Activated CD8-positive, alpha-beta memory T cell treated with anti-CD3 and anti-CD28 coated beads for 24 hours (primary cell): ENCODE measurements at regions not wholly inside any gene's neighbourhood (a gene's known extent, or its start where the extent isn't known, plus 50 kb on each side); places are given as distances from the start of the nearest gene placed in this dataset.

Experiments
- DNase-seq: peaks from one replicate; pipeline ENCODE4 v3.0.0-alpha.2; 2020

DNA sequence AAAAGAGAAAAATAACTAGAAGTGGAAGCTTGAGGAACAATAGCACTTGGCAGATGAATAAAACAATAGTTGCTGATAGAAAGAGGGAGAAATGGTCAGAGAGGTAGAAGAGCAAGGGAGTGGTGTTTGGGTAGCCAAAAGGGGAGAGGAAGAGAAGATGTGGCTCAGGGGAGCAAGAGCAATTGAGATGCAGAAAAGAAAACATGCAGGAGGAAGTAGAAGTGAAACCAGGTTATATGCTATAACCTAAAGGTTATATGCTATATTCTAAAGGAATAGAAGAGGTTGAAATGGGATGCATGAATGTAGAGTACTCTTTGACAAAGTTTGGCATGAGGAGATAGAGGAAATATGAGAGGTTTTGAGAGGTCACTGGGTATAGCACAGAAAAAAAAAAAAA lies 759.5 kb downstream of the SATB2 start:
- no peak for DNase-seq

DNA sequence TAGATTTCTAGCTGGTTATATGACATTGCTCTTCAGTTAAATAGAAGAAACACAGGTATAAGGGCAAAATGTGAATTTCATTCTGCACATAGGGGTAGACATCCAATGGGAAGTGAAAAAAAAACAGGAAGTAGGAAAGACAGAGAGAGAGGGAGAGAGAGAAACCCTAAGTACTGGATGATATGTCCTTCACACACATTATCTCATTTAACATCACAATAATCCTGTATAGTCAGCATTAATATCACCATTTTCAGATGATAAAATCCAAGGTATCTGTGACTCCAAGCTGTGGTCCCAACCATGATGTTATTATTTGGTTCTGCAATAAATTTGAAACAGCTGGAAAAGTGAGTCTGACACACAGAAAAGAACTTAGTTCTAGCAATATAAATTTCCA lies 759.9 kb downstream of the SATB2 start:
- no peak for DNase-seq

DNA sequence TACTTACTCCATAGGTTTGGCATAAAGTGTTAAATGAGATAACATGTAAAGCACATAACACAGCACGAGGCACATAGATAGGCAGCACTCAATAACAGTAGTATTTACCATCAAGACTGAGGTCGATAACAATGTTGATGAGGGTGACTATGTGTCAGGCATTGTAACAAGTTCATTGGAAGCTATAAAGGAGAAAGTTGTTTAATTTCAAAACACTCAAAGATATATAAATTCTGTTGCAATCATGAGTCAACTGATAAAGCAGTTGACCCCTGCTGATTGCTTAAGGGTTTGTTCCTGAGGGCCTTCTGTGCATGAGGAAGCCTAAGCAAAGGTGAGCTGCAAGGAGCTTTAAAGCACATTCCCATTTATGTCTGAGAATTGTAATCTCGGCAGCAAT lies 760.5 kb downstream of the SATB2 start:
- DNase-seq, result no peak

DNA sequence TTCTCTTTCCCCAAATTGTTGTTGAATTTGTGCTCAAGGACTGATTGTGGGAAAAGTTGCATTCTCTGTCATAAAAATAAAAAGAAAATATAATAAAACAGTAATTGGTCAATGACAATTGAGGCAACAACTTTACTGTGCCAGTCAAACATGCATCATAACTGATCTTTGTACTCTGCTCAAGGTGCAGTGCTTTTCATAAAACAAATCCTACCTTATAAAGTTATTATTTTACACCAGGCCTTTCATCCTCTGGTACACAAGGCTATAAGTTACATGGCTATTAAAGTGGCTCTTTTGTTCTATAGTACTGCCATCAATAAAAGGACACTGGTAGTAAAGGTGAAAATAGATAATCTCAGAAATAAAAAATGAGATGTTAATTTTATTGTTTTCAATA lies 761.9 kb downstream of the SATB2 start:
- DNase-seq, result no peak

DNA sequence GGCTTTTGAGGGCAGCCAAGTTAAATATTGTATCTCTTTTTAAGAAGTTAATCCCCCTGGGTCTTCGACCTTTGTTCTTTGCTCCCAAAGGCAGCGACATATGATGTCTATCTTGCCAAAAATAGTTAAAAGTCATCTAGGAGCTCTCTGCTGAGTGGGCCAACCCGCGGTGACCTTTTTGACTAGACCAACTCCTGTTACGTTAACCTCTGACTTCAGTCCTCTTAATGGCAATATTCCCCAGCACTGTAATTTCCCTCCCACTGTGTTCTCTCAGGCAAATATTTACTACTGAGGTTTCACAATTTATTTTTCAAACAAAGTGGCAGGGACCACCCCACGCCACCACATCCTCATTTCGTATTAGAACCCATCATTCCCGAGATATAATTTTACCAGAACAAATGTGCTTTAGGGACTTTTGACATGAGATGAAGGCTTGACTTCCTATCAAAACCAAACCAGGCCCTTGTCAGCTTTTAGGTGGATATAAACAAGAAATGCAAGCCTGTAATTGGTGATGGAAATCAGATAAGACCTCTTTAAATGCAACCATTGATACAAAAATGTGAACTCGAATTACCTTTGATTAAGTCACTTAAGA lies 764.7 kb downstream of the SATB2 start:
- no peak for DNase-seq

DNA sequence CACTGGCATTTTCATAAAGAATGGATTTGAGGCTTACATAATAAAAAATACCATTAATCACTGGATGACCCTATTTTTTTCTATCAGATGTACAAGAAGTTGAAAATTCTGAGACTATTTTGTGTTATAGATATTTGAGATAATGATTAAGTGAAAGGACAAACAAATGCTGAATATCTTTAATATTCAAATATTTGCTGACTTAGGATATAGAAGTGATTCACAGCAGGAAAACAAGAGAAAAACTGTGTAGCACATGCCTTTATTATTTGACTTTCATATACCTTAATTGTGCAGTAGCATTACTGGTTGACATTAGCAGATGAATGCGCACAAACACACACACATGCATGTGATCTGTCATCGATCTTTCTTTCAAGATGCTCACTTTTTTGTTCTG lies 766.5 kb downstream of the SATB2 start:
- DNase-seq, result no peak

DNA sequence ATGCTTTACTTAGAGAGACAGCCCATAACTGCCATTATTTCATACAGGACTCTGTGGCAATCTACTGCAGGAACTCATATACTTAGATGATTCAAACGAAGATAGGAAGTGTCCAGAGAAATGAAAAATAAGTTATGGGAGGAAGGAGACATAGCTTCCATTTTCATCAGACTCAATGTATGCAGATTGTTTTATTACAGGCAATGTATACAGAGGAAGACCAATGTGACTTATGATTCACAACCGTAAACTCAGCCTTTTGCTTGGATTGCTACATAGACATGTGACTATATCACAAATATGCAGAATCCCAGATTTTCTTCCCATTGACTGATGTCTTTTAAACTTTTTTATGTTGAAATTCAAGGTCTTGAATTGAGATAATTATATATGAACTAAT lies 793.4 kb downstream of the SATB2 start:
- no peak for DNase-seq

DNA sequence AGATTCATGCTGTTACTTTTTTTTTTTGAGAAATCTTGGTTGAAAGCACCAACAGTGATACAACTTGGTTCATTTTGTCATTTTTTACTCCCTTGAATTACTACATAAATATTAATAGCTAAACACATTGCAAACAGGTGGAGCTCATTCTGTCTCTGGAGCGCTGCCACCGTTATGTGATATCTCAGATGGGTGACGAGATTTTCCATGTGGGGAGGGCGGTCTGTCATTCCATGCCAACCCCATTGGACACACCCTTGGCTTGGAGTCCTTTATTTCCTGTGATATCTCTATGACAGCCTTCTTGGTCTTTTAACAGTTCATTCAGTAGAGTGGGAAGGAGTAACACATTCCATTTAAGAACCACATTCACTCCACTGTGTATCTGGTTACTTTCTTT lies 794.8 kb downstream of the SATB2 start:
- DNase-seq, result no peak

DNA sequence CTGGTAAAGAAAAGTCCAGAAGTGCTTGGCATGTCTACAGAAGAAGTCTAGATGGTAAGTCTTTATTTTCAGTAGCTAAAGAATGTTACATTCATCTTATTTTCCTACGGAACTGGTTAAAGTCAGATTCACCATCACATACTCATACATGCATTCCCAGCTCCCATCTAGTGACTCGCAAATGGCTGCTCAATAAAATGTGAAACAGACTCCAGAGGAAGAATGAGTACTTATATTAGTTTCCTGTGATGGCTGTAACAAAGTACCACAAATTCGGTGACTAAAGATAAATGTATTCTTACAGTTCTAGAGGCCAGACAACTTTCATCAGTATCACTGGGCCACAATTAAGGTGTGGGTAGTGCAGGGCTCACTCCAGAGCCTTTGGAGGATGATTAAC lies 797.2 kb downstream of the SATB2 start:
- DNase-seq, result no peak

DNA sequence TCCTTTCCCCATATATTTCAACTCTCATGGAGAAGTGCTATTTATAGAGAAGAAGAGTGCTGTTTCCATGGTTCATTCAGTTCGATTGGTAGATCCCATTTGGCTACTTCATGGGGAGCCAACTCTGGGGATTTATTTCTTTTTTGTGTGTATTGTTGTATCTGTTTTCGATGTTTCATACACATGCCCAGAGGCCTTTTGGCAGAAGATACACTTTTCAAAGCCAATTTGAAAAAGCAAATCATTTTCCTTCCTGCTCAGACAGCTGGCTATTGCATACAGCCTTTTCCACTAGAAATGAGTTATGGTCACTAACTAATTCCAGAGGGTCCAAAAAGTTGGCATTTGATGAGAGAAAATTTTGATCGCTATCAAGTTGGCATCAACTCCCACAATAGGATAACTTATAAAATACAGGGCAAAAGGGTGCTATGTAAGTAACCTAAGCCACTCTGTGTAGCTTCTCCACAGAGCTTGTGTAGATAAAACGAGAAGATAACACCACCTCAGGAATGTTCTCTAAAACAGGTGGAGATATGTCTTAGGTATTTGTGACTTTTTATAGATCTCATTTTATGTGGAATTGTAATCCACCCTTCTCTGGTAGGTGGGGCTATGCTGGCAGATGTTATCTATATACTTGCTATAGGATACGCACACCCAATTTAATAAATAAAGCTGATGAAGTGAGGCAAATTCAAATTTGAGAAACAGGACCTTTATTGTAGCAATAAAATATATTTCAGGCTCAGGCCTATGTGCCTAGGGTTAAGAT lies 798.5 kb downstream of the SATB2 start:
- DNase-seq, result no peak

DNA sequence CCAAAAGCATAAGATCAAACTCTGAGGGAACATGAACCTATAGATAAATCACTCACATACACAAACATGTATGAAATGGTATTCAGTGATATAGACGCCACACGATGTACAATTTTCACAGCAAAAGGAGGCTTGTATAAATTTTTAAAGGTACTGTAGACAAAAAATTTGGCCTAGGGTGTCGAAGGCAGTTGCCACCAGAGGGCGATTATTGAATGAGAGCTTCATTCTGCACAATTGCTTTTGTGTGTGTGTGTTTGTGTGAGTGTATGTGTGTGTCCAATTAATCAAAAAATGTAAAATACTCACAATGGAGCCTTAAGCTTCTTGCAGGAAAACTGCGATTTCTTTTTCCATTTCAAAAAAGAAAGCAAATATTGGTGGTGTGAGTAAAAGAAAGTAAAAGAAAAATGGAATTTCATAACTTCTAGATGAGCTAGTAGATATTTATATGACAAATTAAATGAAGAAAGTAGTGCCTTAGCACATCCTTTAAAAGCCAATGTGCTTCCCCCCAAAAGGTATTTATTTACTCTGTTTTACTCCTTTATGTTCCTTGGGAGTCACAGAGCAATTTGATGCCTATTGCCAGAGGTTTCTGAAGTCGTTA lies 800.1 kb downstream of the SATB2 start:
- no peak for DNase-seq

DNA sequence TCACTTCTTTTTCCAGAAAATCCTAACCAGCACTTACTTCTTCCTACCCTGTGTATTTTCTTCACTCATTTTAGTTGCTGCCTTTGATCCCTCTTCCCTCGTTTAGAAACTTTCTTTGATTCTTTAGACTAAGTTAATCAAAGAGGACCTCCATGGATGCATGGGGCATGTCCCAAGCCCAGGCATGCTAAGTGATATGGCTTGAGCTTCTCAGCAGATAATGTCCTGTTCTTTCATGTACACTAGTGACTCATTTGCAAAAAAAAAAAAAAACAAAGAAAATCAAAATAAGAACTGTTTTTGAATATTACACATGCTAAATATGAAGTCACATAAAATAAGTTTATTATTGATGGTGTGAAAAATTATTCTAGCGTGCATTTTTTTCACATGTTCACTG lies 800.9 kb downstream of the SATB2 start:
- no peak for DNase-seq

DNA sequence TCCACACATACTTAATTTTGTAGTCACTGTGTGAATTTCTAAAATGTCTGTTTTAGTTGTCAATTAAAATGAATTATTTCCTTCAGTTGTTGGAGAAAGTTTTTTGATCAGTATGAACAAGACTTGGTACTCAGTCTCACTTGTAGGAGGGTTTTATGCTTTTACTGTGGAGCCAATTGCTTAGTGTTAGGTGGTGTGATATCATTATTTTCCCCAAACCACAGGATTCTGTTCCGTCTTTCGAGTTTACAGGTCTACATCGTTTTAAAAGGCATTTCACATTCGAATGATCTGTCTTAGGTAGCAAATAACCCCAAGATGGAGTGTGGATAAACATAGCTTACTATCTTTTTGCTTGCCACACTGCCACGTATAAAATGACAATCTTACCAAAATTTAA lies 803.1 kb downstream of the SATB2 start:
- DNase-seq, result no peak

DNA sequence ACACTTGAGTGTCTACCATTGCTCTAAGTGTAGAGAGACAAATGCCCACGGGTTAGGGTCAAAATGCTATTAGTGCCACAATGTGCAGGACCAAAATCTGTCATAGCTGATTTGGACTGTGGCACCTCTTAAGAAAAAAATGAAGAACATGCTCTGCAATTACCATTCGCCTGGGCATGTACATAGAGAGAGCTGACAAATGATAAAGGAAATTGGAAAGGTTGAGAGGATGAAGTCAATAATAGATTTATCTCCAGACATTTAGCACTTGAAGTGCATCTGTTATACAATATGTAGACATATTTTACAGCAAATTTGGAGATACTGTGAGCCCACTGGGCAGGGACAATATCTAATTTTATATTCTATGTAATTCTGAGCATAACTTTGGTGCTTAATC lies 804.4 kb downstream of the SATB2 start:
- no peak for DNase-seq

DNA sequence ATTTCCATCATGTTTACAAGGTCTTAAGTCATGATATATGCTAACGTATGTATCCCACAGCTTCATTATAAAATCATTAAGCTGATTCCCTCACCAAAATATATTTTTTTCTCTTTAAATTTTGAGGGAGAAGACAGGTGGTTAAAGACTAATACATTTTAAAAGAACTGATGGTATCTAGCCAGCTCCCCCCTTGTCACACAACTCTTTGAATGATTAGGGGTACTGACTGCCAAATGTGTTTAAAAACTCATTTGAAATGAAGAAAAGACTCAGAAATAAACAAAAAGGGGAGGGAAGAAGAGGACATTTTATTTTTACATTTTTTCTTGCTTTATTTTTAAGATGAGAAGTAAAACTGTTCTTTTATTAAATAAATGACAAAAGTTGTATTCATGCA lies 805.3 kb downstream of the SATB2 start:
- no peak for DNase-seq

DNA sequence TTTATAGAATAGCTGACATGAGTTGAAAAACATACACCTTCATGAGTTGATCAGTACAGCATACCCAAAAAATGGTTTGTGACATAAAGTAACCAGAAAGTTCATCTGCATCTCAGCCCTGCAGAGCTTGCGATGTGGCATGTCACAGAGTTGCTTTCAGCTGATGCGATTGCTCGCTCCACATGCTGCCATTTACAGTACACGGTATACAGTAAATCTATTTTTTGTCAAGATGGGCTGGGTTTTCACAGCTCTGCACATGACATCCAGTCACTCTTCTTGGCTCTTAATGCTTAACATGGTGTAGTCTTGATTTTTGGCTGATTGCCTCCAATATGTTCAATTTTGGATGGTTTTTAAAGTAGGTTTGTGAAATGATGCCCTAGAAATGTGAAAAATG lies 811.9 kb downstream of the SATB2 start:
- no peak for DNase-seq

DNA sequence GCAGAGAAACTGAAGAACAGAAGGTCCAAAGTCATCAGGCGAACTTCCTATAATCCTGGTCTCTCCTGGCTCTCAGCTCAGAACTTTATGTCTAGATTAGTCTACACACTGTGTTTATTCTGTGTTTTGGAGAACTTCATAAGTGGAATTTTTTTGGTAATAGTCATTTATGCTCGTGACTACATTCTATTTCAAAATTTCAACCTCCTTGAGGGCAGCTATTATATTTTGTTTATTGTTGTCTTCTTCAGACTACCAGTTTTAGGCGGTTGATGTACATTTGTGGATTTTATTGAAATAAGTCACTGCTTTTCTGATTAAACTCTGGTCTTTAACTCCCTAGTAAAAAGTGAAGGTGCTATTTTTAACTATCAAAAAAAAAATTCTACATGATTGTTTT lies 816.6 kb downstream of the SATB2 start:
- no peak for DNase-seq

DNA sequence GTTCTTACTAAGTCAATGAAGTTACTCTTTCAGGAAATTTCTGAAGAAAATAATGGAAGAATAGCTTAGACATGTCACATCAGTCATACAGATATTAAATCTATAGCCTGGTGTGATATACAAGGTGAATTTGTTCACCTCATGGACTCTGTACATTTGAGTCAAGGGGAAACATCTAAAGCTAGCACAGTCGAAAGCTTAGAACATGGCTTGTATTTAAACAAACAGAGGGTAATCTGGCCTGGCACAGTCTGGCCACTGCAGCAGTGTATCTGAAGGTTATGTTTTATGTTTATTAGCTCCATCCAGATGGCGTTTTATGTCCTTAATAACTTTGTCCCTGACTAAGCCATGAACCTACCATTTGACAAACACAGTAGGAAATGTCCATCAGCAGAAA lies 817.3 kb downstream of the SATB2 start:
- DNase-seq, result no peak

DNA sequence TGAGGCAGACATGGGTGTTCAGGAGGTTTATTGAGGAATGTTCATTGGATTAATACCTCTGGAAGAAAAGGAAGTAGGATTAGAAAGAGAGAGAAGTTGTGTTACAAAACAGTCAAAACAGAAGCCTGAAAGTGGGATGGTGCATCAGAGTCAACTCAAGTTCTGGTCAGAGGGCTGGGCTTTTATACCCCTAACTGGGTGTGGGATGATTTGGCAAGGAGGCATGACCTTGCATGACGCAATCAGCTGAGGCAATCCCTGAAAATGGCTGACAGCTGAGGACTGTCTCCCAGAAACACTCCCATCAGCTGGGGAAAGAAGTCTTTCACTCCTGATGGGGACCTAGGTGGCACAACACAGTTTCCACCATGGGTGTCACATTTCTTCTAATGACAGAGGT lies 818.2 kb downstream of the SATB2 start:
- no peak for DNase-seq

DNA sequence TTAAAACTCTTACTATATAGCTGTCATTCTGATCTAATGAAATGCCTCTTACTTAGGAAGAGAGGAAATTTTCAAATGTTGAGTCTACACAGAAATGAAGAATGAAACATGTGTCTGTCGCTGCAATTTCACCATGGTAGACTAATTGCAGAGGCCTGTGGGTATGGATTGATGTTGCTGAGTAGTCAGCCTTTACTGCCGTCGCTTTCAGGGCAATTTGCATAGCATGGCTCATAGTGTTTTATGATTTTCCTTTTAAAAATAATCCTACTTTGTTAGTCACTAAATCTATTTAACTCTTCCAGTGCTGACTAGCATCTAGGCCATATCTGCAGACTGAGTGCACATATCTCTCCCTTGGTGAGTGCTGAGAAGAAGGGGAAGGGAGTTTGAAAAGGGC lies 819.2 kb downstream of the SATB2 start:
- DNase-seq, result no peak

DNA sequence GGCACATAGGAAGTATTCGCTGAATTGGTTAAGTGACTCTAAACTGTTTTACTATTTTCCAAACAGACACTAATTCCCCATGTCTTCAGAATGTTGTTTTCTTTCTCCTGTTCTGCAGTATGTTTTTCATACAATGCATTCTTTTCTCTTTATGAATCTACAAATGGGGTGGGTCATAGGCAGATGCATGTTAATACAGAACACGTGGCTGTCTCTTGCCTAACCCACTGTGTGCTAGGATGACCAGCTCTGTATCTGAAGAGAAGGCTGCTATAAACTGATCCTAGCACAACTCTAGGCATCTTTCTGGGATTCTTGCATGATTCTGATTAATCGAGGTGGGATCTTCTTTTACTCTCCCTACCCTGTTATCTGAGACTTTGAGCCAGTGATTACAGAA lies 826.0 kb downstream of the PLCL1 start:
- no peak for DNase-seq

DNA sequence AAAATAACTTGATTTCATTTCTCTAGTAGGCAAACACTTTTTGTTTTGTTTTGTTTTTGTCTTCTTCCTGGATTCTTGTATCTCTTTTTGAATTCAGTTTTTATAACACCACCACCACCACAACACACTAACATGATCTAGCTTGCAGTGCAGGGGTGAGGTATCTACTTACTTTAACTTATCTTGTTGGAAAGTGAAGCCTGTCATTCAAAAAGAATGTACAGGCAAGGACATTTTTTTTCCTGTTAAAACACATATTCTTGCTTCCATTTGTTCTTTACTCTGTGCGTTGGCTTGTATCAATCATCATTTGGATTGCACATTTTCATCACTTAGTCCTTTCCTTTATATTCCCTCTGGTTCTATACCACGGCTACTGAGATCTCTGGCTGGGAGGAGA lies 824.2 kb downstream of the PLCL1 start:
- no peak for DNase-seq

DNA sequence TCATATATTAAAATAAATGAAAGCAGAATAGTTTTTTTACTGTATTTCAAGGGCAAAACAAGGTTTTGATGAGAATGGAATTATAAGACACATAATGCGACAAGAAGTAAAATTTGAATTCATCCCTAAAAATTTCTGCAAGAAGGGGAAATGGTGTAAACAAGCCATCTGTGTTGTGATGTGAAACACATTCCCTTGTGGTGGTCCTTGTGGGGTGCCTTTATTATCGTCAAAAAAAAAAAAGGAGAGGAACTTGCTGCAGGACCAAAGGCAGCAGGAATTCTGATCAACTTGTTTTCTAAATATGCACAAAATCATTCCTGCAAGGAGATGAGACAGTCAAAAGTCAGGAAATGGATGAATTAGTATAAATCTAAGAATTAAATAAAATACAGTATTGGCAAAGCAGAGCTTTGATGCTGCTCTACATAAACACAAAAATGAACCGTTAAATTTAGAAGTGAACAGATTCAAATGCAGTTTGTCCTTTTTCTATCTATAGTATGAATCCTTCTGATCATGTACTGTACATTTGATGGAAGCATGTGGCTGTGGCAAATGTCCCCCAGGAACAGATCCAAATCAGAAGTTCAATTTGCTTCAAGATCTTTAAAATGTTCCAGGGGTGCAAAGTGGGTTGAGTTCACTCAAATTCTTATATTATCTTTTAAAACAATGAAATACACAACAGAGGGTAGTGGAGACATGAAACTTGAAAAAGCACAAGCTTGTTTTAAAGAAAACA lies 818.8 kb downstream of the PLCL1 start:
- no peak for DNase-seq

DNA sequence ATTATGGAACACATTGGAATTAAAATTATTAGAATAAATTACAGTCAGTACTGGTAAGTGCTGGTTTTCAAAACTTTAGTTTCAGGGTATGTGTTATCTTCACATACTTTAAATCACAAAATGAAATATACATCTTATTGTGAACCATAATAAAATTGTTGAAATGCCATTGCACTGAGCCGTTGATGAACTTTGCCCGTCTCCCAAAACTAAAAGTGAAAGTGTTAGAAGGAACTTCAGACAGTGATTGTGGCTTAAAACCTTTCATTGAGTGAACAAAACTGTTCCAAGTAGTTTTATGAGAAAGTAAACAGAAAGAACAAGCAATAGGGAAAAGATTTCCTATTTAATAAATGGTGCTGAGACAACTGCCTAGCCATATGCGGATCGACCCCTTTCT lies 811.6 kb downstream of the PLCL1 start:
- no peak for DNase-seq
